ENCODE measurements at regions not wholly inside any gene's neighbourhood (a gene's known extent, or its start where the extent isn't known, plus 50 kb on each side); places are given as distances from the start of the nearest gene placed in this dataset.

- TF ChIP-seq ZNF462 (CRISPR knock-in tag; IDR thresholded peaks at IDR 0.05): no peak
- no peak for TF ChIP-seq CREB1 (CRISPR knock-in tag; IDR thresholded peaks at IDR 0.05; ENCODE audit: low read depth)
- TF ChIP-seq EZH2 (IDR thresholded peaks at IDR 0.05; ENCODE audit: low read depth, unreplicated experiment): no peak
Observed at GRCh38 chr16:55214412-55214811, 109.6 kb upstream of the IRX6 start (continued).

GRCh38 chr16:55214974-55215494, 109.0 kb upstream of the IRX6 start:
- Histone ChIP-seq H3K79me2 (replicated peaks; ENCODE audit: insufficient read depth) (no peaks in the 10 kb centered on the region), H3K27me3 (ENCODE audit: insufficient read depth) (no peaks in the 10 kb centered on the region), H3K4me1 (ENCODE audit: insufficient read depth) (no peaks in the 10 kb centered on the region), H3K4me3 (no peak overlapping the region), H3F3A (replicated peaks; ENCODE audit: low read depth) (no peaks in the 10 kb centered on the region), H3K9me2 (ENCODE audit: insufficient read depth) (no peaks in the 10 kb centered on the region; the same call in 1 of the 2 replicates), H3K36me3 (ENCODE audit: insufficient read depth) (no peaks in the 10 kb centered on the region), H3K4me2 (no peak overlapping the region), H2AFZ (no peak overlapping the region), H4K20me1 (replicated peaks; ENCODE audit: insufficient read depth) (no peaks in the 10 kb centered on the region), H3K27ac (ENCODE audit: low read depth) (no peak overlapping the region)
- Mint-ChIP-seq H3K4me3 (no peak overlapping the region), H3K4me1 (no peaks in the 10 kb centered on the region), H3K36me3 (ENCODE audit: low read depth) (no peaks in the 10 kb centered on the region), H3K27me3 (ENCODE audit: insufficient read depth, low read depth, poor library complexity) (no peaks in the 10 kb centered on the region), H3K27ac (no peak overlapping the region), H3K9me3 (no peaks in the 10 kb centered on the region)
- no peak for ATAC-seq
- DNase-seq (ENCODE audit: low spot score): no peak
- TF ChIP-seq EZH2 (IDR thresholded peaks at IDR 0.05; ENCODE audit: low read depth, unreplicated experiment) (no peak), STAT1 (IDR thresholded peaks at IDR 0.05; ENCODE audit: unreplicated experiment) (no peak), ZNF462 (CRISPR knock-in tag; IDR thresholded peaks at IDR 0.05) (no peak), ETS1 (IDR thresholded peaks at IDR 0.05) (no peak), CTCF (conservative IDR thresholded peaks at IDR 0.05; ENCODE audit: low read depth in 2 of 2) (no peak)
